ENCODE measurements at regions not wholly inside any gene's neighbourhood (a gene's known extent, or its start where the extent isn't known, plus 50 kb on each side); places are given as distances from the start of the nearest gene placed in this dataset.

GRCh38 chr21:16007943-16008342 lies 278.2 kb downstream of the USP25 start:
- peaks cover 21% of the 10 kb centered on the region for H3K4me1 Mint-ChIP-seq (ENCODE audit: low read depth)
- TF ChIP-seq, protein P1, sequence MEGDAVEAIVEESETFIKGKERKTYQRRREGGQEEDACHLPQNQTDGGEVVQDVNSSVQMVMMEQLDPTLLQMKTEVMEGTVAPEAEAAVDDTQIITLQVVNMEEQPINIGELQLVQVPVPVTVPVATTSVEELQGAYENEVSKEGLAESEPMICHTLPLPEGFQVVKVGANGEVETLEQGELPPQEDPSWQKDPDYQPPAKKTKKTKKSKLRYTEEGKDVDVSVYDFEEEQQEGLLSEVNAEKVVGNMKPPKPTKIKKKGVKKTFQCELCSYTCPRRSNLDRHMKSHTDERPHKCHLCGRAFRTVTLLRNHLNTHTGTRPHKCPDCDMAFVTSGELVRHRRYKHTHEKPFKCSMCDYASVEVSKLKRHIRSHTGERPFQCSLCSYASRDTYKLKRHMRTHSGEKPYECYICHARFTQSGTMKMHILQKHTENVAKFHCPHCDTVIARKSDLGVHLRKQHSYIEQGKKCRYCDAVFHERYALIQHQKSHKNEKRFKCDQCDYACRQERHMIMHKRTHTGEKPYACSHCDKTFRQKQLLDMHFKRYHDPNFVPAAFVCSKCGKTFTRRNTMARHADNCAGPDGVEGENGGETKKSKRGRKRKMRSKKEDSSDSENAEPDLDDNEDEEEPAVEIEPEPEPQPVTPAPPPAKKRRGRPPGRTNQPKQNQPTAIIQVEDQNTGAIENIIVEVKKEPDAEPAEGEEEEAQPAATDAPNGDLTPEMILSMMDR (IDR thresholded peaks at IDR 0.05), result no peak
- H3K9me3 Mint-ChIP-seq, result no peaks in the 10 kb centered on the region
- DNase-seq, result no peak
- no peak overlapping the region for H3K4me3 Mint-ChIP-seq
- H3K36me3 Mint-ChIP-seq (ENCODE audit: low read depth), result peaks cover 8% of the 10 kb centered on the region; the same call in 1 of the 2 replicates
- no peak overlapping the region for H3K27ac Mint-ChIP-seq
- peaks cover 2% of the 10 kb centered on the region for H3K27me3 Mint-ChIP-seq (ENCODE audit: insufficient read depth)

- no peak for DNase-seq
- peaks cover 1% of the 10 kb centered on the region for H3K27me3 Mint-ChIP-seq (ENCODE audit: insufficient read depth)
- no peak overlapping the region for H3K4me3 Mint-ChIP-seq
- H3K36me3 Mint-ChIP-seq (ENCODE audit: low read depth), result peaks cover 8% of the 10 kb centered on the region; the same call in 1 of the 2 replicates
- TF ChIP-seq, protein P1 (IDR thresholded peaks at IDR 0.05), result no peak
- H3K4me1 Mint-ChIP-seq (ENCODE audit: low read depth), result peaks cover 12% of the 10 kb centered on the region
- H3K9me3 Mint-ChIP-seq, result no peaks in the 10 kb centered on the region
- no peak overlapping the region for H3K27ac Mint-ChIP-seq
Observed at GRCh38 chr21:16011719-16012118, 281.9 kb downstream of the USP25 start.

- Mint-ChIP-seq H3K4me1 (ENCODE audit: low read depth) (no peaks in the 10 kb centered on the region), H3K27ac (no peak overlapping the region), H3K9me3 (no peaks in the 10 kb centered on the region), H3K4me3 (no peak overlapping the region), H3K36me3 (ENCODE audit: low read depth) (peaks cover 8% of the 10 kb centered on the region; the same call in 1 of the 2 replicates), H3K27me3 (ENCODE audit: insufficient read depth) (peaks cover 1% of the 10 kb centered on the region)
- TF ChIP-seq, protein P1 (IDR thresholded peaks at IDR 0.05), result no peak
- no peak for DNase-seq
Observed at GRCh38 chr21:16013570-16013969, 283.8 kb downstream of the USP25 start.

- Mint-ChIP-seq H3K4me1 (ENCODE audit: low read depth) (no peaks in the 10 kb centered on the region), H3K27ac (no peak overlapping the region), H3K36me3 (ENCODE audit: low read depth) (no peaks in the 10 kb centered on the region), H3K4me3 (no peak overlapping the region), H3K9me3 (no peaks in the 10 kb centered on the region), H3K27me3 (ENCODE audit: insufficient read depth) (peaks cover 1% of the 10 kb centered on the region; the same call in 1 of the 2 replicates)
- TF ChIP-seq, protein P1 (IDR thresholded peaks at IDR 0.05), result no peak
- no peak for DNase-seq
Observed at GRCh38 chr21:16020878-16021277, 291.1 kb downstream of the USP25 start.

- no peaks in the 10 kb centered on the region for H3K36me3 Mint-ChIP-seq (ENCODE audit: low read depth)
- no peak for DNase-seq
- H3K4me3 Mint-ChIP-seq, result no peak overlapping the region
- no peaks in the 10 kb centered on the region for H3K9me3 Mint-ChIP-seq
- no peaks in the 10 kb centered on the region for H3K4me1 Mint-ChIP-seq (ENCODE audit: low read depth)
- peaks cover under 1% of the 10 kb centered on the region; the same call in 1 of the 2 replicates for H3K27me3 Mint-ChIP-seq (ENCODE audit: insufficient read depth)
- TF ChIP-seq, protein P1 (IDR thresholded peaks at IDR 0.05), result no peak
- no peak overlapping the region for H3K27ac Mint-ChIP-seq
Observed at GRCh38 chr21:16022116-16022515, 292.3 kb downstream of the USP25 start.

DNA sequence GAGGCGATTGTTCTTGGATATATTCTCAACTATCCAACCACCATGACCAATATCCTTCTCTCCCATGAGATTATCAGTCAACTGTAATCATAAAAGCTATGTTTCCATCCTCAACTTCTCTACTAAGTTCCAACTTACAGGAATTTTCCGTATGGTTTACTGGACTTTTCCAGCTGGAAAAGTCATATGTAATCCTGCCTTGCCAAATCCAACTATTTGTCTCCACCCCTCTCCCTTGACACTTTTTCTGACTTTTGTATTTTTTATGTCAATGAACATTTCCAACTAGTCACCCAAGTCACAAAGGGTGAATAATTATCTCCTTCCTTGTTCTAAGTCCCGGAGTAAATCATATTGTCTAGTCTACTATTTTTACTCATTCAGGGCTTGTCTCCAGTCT lies 293.1 kb downstream of the USP25 start:
- H3K4me1 Mint-ChIP-seq (ENCODE audit: low read depth), result no peaks in the 10 kb centered on the region
- no peak for DNase-seq
- TF ChIP-seq, protein P1 (IDR thresholded peaks at IDR 0.05), result no peak
- no peak overlapping the region for H3K27ac Mint-ChIP-seq
- H3K9me3 Mint-ChIP-seq, result no peaks in the 10 kb centered on the region
- H3K36me3 Mint-ChIP-seq (ENCODE audit: low read depth), result no peaks in the 10 kb centered on the region
- H3K4me3 Mint-ChIP-seq, result no peak overlapping the region
- H3K27me3 Mint-ChIP-seq (ENCODE audit: insufficient read depth), result peaks cover 1% of the 10 kb centered on the region; the same call in 1 of the 2 replicates

All from HFFc6 (cell line).